ENCODE measurements at regions not wholly inside any gene's neighbourhood (a gene's known extent, or its start where the extent isn't known, plus 50 kb on each side); places are given as distances from the start of the nearest gene placed in this dataset.

DNA sequence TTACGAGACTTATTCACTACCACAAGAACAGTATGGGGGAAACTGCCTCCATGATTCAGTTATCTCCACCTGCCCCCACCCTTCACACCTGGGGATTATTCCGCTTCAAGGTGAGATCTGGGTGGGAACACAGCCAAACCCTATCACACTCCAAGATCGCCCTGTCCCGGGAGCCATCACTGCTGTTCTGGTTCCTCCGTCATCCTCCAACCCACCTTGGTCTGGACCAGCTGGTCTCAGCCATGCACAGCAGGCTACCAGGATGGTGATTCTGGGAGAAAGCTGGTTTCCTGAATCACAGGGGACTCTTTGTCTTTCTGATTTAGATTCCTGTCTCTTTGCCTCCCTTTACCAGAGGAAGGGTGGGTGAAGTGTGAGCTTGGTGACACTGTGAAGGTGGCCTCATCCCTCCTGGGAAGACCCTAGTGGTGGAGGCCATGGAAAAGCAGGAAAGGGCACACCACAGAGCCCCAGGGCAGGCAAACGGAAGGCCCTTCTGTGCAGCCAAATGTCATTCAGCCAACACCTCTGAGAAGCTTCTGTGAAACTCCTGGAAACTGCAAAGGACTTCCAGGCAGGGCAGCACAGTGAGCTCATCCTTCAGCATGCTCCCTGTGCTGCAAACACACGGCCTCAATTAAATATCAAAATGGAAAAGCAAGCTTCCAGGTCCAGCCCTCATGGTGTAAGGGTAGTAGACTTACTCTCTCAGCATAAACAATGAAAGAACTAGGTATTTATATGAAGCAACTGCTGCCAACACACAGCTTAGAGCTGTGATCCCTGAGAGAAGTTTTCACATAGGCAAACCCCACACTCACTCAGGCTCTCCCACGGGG, 169.8 kb downstream of the ANKRD60 start:
- H2AFZ ChIP-seq (ENCODE audit: insufficient read depth, low read length, poor library complexity), result no peak overlapping the region
- no peak overlapping the region for H4K8ac ChIP-seq (ENCODE audit: low read depth, low read length)
- H3K4me2 ChIP-seq (ENCODE audit: low read length), result no peak overlapping the region
- H2AK5ac ChIP-seq (ENCODE audit: low read length), result no peak overlapping the region
- no peaks in the 10 kb centered on the region for H3K9me3 ChIP-seq (ENCODE audit: insufficient read depth, low read depth, low read length)
- no peak overlapping the region for H2BK12ac ChIP-seq (ENCODE audit: low read length)
- H3K27me3 ChIP-seq (ENCODE audit: insufficient read depth, low read length), result no peaks in the 10 kb centered on the region
- H2BK5ac ChIP-seq (ENCODE audit: low read depth, low read length, poor library complexity), result no peak overlapping the region
- peaks cover 0 to 4% of the 10 kb centered on the region in 2 experiments for H3K4me1 ChIP-seq (ENCODE audit: control insufficient read depth in 1 of 2, insufficient read depth in 2 of 2, low read length in 2 of 2)
- WGBS (ENCODE audit: extremely low coverage, insufficient coverage, insufficient read length), result no CpG with 5 or more reads among the region's 8 CpGs
- no peak overlapping the region for H3K18ac ChIP-seq (ENCODE audit: low read length)
- no peak overlapping the region for H3K9ac ChIP-seq (ENCODE audit: low read length)
- H3K36me3 ChIP-seq (ENCODE audit: control insufficient read depth in 1 of 2, insufficient read depth in 2 of 2, low read length in 2 of 2), result no peaks in the 10 kb centered on the region
- no peak overlapping the region for H3K14ac ChIP-seq (ENCODE audit: low read length)
- H3K27ac ChIP-seq (ENCODE audit: low read depth, low read length), result no peak overlapping the region
- peak overlapping the region; percentile 18 for H3K4me3 ChIP-seq (ENCODE audit: low read depth, low read length)
- no peaks in the 10 kb centered on the region for H3K79me2 ChIP-seq (ENCODE audit: control insufficient read depth, insufficient read depth, low read length, poor library complexity)
- no peak for DNase-seq
- H2BK120ac ChIP-seq (ENCODE audit: insufficient read depth, low read length, poor library complexity), result no peak overlapping the region
- no peak overlapping the region for H3K4ac ChIP-seq (ENCODE audit: low read depth, low read length)
- H4K12ac ChIP-seq (ENCODE audit: low read depth, low read length), result no peak overlapping the region
- no peak overlapping the region for H4K91ac ChIP-seq (ENCODE audit: low read depth, low read length)
- no peak overlapping the region for H3K23ac ChIP-seq (ENCODE audit: low read length)
- H3K79me1 ChIP-seq (ENCODE audit: low read length), result no peaks in the 10 kb centered on the region

DNA sequence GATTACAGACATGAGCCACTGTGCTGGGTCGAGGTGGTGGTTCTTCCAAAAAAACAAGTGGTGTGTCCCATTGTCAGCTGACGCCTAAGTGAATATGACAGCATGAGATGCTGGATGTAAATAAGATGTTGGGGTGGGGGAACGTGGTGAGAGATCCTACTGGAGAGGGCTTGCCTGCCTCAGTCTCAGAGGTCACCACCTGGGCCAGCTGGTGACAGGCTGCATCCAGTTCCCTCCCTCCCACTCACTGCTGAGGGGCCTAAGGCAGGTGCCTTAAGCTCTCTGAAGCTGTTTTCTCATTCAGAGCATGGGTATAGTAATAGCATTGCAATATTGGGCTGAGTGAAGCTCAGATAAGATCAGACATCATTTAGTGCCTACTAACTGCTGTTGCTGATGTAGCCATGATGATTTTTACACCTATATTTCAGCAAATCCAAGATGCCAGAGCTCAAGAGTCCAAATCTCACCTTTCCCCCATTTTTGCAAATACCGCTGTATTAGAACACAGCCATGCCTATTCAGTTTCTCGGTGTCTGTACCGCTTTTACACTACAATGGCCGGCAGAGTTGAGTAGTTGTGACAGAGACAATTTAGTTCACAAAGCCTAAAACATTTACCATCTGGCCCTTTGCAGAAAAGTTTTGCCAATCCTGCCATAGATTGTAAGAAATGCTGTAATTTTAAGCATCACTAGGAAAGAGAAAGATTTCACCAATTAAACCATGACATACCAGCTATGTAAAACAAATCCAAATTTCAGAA, 171.3 kb downstream of the ANKRD60 start:
- H3K27ac ChIP-seq (ENCODE audit: low read depth, low read length), result no peak overlapping the region
- WGBS (ENCODE audit: extremely low coverage, insufficient coverage, insufficient read length), result no CpG with 5 or more reads among the region's 7 CpGs
- H2AFZ ChIP-seq (ENCODE audit: insufficient read depth, low read length, poor library complexity), result no peak overlapping the region

DNA sequence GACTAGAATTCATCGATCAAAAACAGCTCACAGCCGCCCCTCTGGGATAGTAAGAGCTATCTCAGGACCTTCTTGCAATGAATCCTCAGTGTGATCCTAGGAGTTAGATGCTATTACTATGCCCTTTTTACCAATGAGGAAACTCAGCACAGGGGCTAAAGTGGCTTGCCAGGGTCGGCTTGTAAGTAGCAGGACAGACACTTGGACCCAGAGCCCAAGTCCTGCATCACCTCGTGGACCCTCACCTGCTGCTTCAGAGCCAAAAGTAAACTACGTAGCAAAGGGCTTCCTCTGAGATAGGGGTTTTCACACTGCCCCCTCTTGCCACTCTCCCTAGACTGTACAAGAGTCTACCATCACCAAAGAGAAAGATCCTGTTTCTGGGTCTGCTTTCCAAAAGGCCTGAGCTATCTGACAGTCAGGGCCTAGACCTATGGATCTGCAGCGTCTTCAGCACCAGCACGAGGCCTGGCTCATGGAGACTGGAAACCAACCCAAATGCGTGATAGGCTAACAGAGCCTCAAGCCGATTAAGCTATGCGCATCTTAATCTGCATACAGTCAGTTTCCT, 172.3 kb downstream of the ANKRD60 start:
- no peaks in the 10 kb centered on the region for H3K36me3 ChIP-seq (ENCODE audit: control insufficient read depth in 1 of 2, insufficient read depth in 2 of 2, low read length in 2 of 2)
- H3K4ac ChIP-seq (ENCODE audit: low read depth, low read length), result no peak overlapping the region
- H4K91ac ChIP-seq (ENCODE audit: low read depth, low read length), result no peak overlapping the region
- H3K14ac ChIP-seq (ENCODE audit: low read length), result no peak overlapping the region
- no peak overlapping the region for H3K4me3 ChIP-seq (ENCODE audit: low read depth, low read length)
- no peak overlapping the region for H2AK5ac ChIP-seq (ENCODE audit: low read length)
- no peak for DNase-seq
- H3K79me2 ChIP-seq (ENCODE audit: control insufficient read depth, insufficient read depth, low read length, poor library complexity), result no peaks in the 10 kb centered on the region
- peaks cover 0 to 4% of the 10 kb centered on the region in 2 experiments for H3K4me1 ChIP-seq (ENCODE audit: control insufficient read depth in 1 of 2, insufficient read depth in 2 of 2, low read length in 2 of 2)
- no CpG with 5 or more reads among the region's 10 CpGs for WGBS (ENCODE audit: extremely low coverage, insufficient coverage, insufficient read length)
- no peak overlapping the region for H4K12ac ChIP-seq (ENCODE audit: low read depth, low read length)
- H3K79me1 ChIP-seq (ENCODE audit: low read length), result no peaks in the 10 kb centered on the region
- H2BK120ac ChIP-seq (ENCODE audit: insufficient read depth, low read length, poor library complexity), result no peak overlapping the region
- no peak overlapping the region for H3K9ac ChIP-seq (ENCODE audit: low read length)
- no peaks in the 10 kb centered on the region for H3K9me3 ChIP-seq (ENCODE audit: insufficient read depth, low read depth, low read length)
- no peak overlapping the region for H2AFZ ChIP-seq (ENCODE audit: insufficient read depth, low read length, poor library complexity)
- no peak overlapping the region for H3K18ac ChIP-seq (ENCODE audit: low read length)
- no peak overlapping the region for H3K23ac ChIP-seq (ENCODE audit: low read length)
- no peaks in the 10 kb centered on the region for H3K27me3 ChIP-seq (ENCODE audit: insufficient read depth, low read length)
- no peak overlapping the region for H2BK5ac ChIP-seq (ENCODE audit: low read depth, low read length, poor library complexity)
- H4K8ac ChIP-seq (ENCODE audit: low read depth, low read length), result no peak overlapping the region
- no peak overlapping the region for H3K27ac ChIP-seq (ENCODE audit: low read depth, low read length)
- H3K4me2 ChIP-seq (ENCODE audit: low read length), result no peak overlapping the region
- H2BK12ac ChIP-seq (ENCODE audit: low read length), result no peak overlapping the region

More for the DNA sequence above, 171.3 kb downstream of the ANKRD60 start:
- Histone ChIP-seq H3K4ac (ENCODE audit: low read depth, low read length) (no peak overlapping the region), H2BK5ac (ENCODE audit: low read depth, low read length, poor library complexity) (no peak overlapping the region), H3K27me3 (ENCODE audit: insufficient read depth, low read length) (no peaks in the 10 kb centered on the region), H3K79me2 (ENCODE audit: control insufficient read depth, insufficient read depth, low read length, poor library complexity) (no peaks in the 10 kb centered on the region), H3K18ac (ENCODE audit: low read length) (no peak overlapping the region), H3K9ac (ENCODE audit: low read length) (no peak overlapping the region), H3K36me3 (ENCODE audit: control insufficient read depth in 1 of 2, insufficient read depth in 2 of 2, low read length in 2 of 2) (no peaks in the 10 kb centered on the region), H3K4me2 (ENCODE audit: low read length) (no peak overlapping the region), H3K79me1 (ENCODE audit: low read length) (no peaks in the 10 kb centered on the region), H2BK12ac (ENCODE audit: low read length) (no peak overlapping the region), H3K9me3 (ENCODE audit: insufficient read depth, low read depth, low read length) (no peaks in the 10 kb centered on the region), H2AK5ac (ENCODE audit: low read length) (no peak overlapping the region), H4K12ac (ENCODE audit: low read depth, low read length) (no peak overlapping the region), H3K4me1 (ENCODE audit: control insufficient read depth in 1 of 2, insufficient read depth in 2 of 2, low read length in 2 of 2) (peaks cover 0 to 4% of the 10 kb centered on the region in 2 experiments), H3K14ac (ENCODE audit: low read length) (no peak overlapping the region), H3K4me3 (ENCODE audit: low read depth, low read length) (no peak overlapping the region), H4K91ac (ENCODE audit: low read depth, low read length) (no peak overlapping the region), H3K23ac (ENCODE audit: low read length) (no peak overlapping the region), H2BK120ac (ENCODE audit: insufficient read depth, low read length, poor library complexity) (no peak overlapping the region), H4K8ac (ENCODE audit: low read depth, low read length) (no peak overlapping the region)
- DNase-seq, result no peak

DNA sequence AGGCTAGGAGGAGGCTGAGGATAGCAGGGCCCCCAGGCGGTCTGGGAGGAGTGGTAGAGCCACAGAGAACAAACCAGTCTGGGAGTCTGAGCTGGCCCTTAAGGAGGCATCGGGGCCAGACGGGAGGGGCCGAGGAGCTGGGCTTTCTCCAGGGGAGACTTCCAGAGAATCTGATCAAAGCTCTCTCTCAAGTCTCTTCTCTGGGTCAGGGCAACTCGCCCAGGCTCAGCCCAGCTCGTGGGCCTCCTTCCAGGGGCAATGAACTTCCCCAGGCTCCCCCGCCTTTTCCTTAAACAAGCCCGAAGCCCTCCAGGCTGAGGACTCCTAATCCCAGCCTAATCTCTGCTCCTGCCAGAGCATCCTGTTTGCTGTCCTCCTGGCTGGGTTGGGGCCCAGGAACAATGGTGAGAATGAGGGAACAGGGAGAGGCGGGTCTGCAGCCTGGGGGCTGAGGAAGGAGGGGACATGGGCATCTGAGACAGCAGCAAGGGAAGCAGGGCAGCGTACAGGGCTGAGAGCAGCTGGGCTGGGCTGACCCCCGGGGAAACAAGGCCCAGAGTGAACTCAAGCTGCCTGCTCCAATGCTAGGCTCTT, 173.6 kb downstream of the ANKRD60 start:
- whole genome bisulfite sequencing (ENCODE audit: extremely low coverage, insufficient coverage, insufficient read length), result no CpG with 5 or more reads among the region's 11 CpGs

More for the DNA sequence above, 173.6 kb downstream of the ANKRD60 start:
- Histone ChIP-seq H3K18ac (ENCODE audit: low read length) (no peak overlapping the region), H2AFZ (ENCODE audit: insufficient read depth, low read length, poor library complexity) (no peak overlapping the region), H3K4ac (ENCODE audit: low read depth, low read length) (no peak overlapping the region), H3K79me1 (ENCODE audit: low read length) (no peaks in the 10 kb centered on the region), H4K12ac (ENCODE audit: low read depth, low read length) (no peak overlapping the region), H3K27ac (ENCODE audit: low read depth, low read length) (no peak overlapping the region), H2BK5ac (ENCODE audit: low read depth, low read length, poor library complexity) (no peak overlapping the region), H3K9ac (ENCODE audit: low read length) (no peak overlapping the region), H3K9me3 (ENCODE audit: insufficient read depth, low read depth, low read length) (no peaks in the 10 kb centered on the region), H3K4me2 (ENCODE audit: low read length) (no peak overlapping the region), H3K4me3 (ENCODE audit: low read depth, low read length) (no peak overlapping the region), H4K91ac (ENCODE audit: low read depth, low read length) (no peak overlapping the region), H3K4me1 (ENCODE audit: control insufficient read depth in 1 of 2, insufficient read depth in 2 of 2, low read length in 2 of 2) (peaks cover 0 to 4% of the 10 kb centered on the region in 2 experiments), H3K14ac (ENCODE audit: low read length) (no peak overlapping the region), H2AK5ac (ENCODE audit: low read length) (no peak overlapping the region), H3K27me3 (ENCODE audit: insufficient read depth, low read length) (no peaks in the 10 kb centered on the region), H4K8ac (ENCODE audit: low read depth, low read length) (no peak overlapping the region), H3K36me3 (ENCODE audit: control insufficient read depth in 1 of 2, insufficient read depth in 2 of 2, low read length in 2 of 2) (no peaks in the 10 kb centered on the region), H2BK12ac (ENCODE audit: low read length) (no peak overlapping the region), H3K23ac (ENCODE audit: low read length) (no peak overlapping the region), H3K79me2 (ENCODE audit: control insufficient read depth, insufficient read depth, low read length, poor library complexity) (no peaks in the 10 kb centered on the region), H2BK120ac (ENCODE audit: insufficient read depth, low read length, poor library complexity) (no peak overlapping the region)
- no peak for DNase-seq
